ENCODE measurements at regions not wholly inside any gene's neighbourhood (a gene's known extent, or its start where the extent isn't known, plus 50 kb on each side); places are given as distances from the start of the nearest gene placed in this dataset.
"Not testable (repeated sequence)": the region's sequence is repeated elsewhere in the genome, so short reads cannot be mapped to it uniquely, and the experiment has no call there.

DNA sequence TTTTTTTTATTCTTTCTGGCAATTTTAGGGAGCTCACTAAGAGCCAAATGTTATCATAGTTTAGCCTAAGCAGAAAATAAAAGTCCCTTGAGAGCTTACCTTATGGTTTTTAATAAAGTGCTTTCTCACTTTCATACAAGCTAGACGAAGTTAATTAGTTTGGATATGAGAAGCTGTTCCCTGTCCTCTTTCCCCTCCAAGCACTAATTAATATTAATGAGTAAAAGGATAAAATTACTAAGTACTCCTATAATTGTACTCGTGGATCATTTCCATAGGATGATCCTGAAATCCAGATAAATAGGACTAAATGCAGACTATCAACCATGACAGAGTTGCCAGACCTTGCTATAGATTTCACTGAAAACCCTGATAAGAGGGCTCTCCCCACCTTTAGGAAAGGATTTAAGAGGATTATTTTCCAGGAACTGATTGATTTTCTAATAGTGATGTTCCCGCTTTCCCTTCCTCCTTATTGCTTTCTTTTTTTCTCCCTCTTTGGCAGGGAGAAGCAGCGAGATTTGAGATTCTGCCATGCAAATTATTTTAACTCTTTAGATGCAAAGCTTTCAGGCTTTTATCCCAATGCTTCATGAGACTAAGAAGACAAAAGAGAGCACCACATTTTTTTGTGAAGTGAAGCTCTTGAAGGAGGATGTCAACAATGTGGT lies 58.3 kb upstream of the HECW1 start:
- H3K9me3 Mint-ChIP-seq (ENCODE audit: unreplicated experiment) = no peaks in the 10 kb centered on the region
- TF ChIP-seq, protein P1, sequence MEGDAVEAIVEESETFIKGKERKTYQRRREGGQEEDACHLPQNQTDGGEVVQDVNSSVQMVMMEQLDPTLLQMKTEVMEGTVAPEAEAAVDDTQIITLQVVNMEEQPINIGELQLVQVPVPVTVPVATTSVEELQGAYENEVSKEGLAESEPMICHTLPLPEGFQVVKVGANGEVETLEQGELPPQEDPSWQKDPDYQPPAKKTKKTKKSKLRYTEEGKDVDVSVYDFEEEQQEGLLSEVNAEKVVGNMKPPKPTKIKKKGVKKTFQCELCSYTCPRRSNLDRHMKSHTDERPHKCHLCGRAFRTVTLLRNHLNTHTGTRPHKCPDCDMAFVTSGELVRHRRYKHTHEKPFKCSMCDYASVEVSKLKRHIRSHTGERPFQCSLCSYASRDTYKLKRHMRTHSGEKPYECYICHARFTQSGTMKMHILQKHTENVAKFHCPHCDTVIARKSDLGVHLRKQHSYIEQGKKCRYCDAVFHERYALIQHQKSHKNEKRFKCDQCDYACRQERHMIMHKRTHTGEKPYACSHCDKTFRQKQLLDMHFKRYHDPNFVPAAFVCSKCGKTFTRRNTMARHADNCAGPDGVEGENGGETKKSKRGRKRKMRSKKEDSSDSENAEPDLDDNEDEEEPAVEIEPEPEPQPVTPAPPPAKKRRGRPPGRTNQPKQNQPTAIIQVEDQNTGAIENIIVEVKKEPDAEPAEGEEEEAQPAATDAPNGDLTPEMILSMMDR (IDR thresholded peaks at IDR 0.05; ENCODE audit: unreplicated experiment) = no peak
- H3K27me3 Mint-ChIP-seq (ENCODE audit: unreplicated experiment) = no peaks in the 10 kb centered on the region
- no peaks in the 10 kb centered on the region for H3K4me1 Mint-ChIP-seq (ENCODE audit: unreplicated experiment)
- no peak overlapping the region for H3K4me3 Mint-ChIP-seq (ENCODE audit: unreplicated experiment)
- H3K27ac Mint-ChIP-seq (ENCODE audit: unreplicated experiment) = no peak overlapping the region
- DNase-seq (ENCODE audit: low spot score) = no peak
- no peaks in the 10 kb centered on the region for H3K36me3 Mint-ChIP-seq (ENCODE audit: low read depth, unreplicated experiment)

DNA sequence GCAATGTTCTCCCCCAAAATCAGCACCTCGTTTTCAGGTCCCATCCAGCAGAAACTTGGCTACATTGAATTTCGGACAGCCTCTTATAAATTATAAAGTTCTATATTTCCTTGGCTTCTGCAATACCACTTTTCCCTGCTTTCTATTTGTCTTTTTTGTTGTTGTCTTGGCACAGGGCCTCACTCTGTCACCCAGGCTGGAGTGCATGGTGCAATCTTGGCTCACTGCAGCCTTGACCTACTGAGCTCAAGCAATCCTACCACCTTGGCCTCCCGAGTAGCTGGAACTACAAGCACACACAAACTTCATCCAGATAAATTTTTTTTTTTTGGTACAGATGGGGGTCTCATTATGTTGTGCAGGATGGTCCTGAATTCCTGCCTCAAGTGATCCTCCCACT lies 55.3 kb upstream of the HECW1 start:
- no peak overlapping the region for H3K27ac Mint-ChIP-seq (ENCODE audit: unreplicated experiment)
- DNase-seq (ENCODE audit: low spot score) = no peak
- H3K27me3 Mint-ChIP-seq (ENCODE audit: unreplicated experiment) = no peaks in the 10 kb centered on the region
- no peak overlapping the region for H3K4me3 Mint-ChIP-seq (ENCODE audit: unreplicated experiment)
- H3K36me3 Mint-ChIP-seq (ENCODE audit: low read depth, unreplicated experiment) = no peaks in the 10 kb centered on the region
- H3K4me1 Mint-ChIP-seq (ENCODE audit: unreplicated experiment) = no peaks in the 10 kb centered on the region
- H3K9me3 Mint-ChIP-seq (ENCODE audit: unreplicated experiment) = no peaks in the 10 kb centered on the region
- TF ChIP-seq, protein P1 (IDR thresholded peaks at IDR 0.05; ENCODE audit: unreplicated experiment) = no peak

DNA sequence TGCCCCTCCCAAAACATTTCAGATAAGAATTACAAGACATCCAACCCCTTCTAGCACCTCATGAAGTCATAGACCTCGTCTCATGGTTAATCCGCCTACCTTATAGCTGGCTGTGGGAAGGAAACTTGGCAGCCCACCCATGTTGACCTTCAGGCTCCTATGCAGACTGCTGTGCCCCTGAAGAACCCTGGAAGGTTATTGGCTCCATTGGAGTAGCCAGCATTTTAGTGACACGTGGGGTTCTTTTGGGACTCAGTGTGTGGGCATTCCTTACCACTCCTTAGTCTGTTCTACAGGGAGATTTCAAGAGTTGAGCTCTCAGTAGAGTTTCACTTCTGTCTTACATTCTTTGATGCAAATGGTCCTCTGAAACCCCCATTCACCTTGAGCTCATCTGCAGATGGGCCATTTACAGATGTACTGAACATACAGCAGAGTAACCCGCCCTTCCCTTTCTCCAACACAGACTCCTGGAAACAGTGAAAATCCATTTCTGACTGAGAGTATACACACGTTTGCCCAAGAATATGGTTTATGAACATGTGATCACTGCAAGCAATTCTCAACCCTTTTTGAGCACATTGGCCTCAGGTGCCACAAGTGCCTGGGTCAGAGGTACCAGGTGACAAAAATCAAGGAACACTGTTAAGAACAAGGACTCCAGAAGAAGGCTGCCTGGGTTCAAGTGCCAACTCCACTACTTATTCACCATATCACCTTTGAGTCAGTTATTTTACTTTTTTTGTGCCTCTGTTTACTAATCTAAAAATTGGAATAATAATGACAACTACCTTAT lies 54.0 kb upstream of the HECW1 start:
- Mint-ChIP-seq H3K27ac (ENCODE audit: unreplicated experiment) (no peak overlapping the region), H3K27me3 (ENCODE audit: unreplicated experiment) (no peaks in the 10 kb centered on the region), H3K4me3 (ENCODE audit: unreplicated experiment) (no peak overlapping the region), H3K9me3 (ENCODE audit: unreplicated experiment) (no peaks in the 10 kb centered on the region), H3K4me1 (ENCODE audit: unreplicated experiment) (no peaks in the 10 kb centered on the region), H3K36me3 (ENCODE audit: low read depth, unreplicated experiment) (no peaks in the 10 kb centered on the region)
- TF ChIP-seq, protein P1 (IDR thresholded peaks at IDR 0.05; ENCODE audit: unreplicated experiment) = no peak
- DNase-seq (ENCODE audit: low spot score) = no peak

DNA sequence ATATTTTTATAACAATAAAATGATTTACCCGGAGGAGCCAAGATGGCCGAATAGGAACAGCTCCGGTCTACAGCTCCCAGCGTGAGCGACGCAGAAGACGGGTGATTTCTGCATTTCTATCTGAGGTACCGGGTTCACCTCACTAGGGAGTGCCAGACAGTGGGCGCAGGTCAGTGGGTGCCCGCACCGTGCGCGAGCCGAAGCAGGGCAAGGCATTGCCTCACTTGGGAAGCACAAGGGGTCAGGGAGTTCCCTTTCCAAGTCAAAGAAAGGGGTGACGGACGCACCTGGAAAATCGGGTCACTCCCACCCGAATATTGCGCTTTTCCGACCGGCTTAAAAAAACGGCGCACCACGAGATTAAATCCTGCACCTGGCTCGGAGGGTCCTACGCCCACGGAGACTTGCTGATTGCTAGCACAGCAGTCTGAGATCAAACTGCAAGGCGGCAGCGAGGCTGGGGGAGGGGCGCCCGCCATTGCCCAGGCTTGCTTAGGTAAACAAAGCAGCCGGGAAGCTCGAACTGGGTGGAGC lies 53.3 kb upstream of the HECW1 start:
- not testable (repeated sequence) for DNase-seq (ENCODE audit: low spot score); H3K4me1 Mint-ChIP-seq (ENCODE audit: unreplicated experiment); H3K36me3 Mint-ChIP-seq (ENCODE audit: low read depth, unreplicated experiment); H3K27ac Mint-ChIP-seq (ENCODE audit: unreplicated experiment); H3K27me3 Mint-ChIP-seq (ENCODE audit: unreplicated experiment); H3K9me3 Mint-ChIP-seq (ENCODE audit: unreplicated experiment); H3K4me3 Mint-ChIP-seq (ENCODE audit: unreplicated experiment)
